ENCODE measurements at regions not wholly inside any gene's neighbourhood (a gene's known extent, or its start where the extent isn't known, plus 50 kb on each side); places are given as distances from the start of the nearest gene placed in this dataset.

DNA sequence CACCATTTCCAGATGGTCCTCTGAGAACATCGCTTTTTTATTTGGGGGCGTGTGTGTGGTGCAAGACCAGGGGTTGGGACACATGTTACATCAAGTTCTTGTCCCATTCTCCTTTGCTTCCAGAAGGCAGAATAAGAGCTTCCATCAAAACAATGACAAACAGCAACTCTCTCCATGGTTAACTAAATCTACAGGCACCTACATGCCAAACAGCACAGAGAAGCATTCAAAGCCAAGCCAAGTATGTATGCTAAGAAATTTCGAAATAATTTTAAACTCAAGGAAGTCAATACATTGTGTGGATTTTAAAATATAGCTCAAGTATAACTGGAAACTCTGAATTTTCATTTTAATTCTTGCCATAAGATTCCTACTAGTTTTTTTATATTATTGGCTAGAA, 105.6 kb downstream of the SEC61B start:
- no peak for DNase-seq (ENCODE audit: low read depth)

DNA sequence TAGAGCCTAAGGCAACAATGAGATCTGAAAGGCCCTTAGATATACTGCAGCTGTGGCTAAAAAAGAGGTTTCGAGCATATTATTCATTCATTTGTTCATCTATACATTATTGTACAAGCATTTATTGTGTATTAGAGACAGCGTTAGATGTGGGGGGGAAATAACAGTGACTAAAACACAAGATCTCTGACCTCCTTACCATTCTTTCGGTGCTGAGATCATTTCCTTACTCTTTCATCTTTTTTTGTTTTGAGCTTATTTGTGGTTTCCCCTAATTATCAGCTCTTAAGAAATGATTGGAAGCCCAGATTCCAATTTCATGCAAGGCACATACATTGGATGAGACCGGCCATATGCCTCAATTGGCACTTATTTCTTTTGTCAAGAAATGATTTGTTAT, 113.2 kb downstream of the SEC61B start:
- no peak for DNase-seq (ENCODE audit: low read depth)

DNA sequence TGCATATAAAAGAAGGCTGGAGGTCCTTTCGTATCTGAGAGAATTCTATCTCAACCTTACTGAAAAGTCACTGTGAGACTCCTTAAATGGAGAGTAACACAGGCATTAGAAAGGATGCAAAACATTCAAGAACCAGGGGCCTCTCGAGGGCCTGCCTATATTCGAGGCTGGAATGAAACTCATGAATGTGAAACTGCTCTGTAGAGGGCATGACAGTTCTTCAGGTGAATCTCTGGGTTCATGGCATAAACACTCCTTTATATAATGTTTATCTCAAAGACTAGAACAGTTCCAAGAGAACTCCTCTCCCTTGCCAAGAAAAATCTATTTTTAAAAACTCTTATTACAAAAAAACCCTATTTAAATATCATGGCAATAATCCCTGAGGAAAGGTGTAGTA, 113.9 kb downstream of the SEC61B start:
- DNase-seq (ENCODE audit: low read depth), result no peak

DNA sequence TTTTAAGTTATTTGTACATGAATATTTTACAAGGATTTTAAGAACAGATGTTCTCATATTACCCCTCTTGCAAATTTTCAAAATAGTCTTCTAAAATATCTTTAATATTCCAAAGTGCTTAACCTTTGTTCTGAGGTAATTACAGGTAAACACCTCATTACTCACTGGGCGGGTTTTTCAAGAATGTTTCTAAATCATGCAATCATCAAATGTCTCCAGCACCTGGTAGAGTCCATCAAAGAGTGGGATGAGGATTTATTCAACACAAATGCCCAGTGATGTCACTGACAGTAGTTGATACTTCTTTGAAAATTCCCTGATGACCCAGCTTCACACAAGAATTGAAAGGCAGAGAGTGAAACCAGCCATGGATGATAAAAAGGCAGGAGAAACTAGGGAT, 114.4 kb downstream of the SEC61B start:
- DNase-seq (ENCODE audit: low read depth), result no peak

DNA sequence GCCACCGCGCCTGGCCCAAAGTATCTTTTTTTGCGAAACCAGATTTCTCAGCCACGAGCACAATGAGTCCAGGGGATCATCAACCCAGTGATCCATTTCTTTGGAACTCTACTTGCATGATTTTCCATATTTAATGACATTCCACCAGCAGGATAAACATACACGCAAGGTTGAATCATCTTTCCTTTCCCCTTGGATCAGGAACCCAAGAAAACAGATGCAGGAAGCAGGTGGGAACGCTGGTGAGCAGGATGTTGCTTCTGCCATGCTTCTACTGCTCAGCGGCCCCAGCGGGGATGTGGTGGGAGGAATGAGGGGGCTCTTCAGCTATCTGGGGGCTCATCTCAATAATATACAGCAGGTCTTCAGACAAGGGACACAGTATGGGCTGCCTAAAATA, 118.2 kb downstream of the SEC61B start:
- DNase-seq (ENCODE audit: low read depth), result no peak

DNA sequence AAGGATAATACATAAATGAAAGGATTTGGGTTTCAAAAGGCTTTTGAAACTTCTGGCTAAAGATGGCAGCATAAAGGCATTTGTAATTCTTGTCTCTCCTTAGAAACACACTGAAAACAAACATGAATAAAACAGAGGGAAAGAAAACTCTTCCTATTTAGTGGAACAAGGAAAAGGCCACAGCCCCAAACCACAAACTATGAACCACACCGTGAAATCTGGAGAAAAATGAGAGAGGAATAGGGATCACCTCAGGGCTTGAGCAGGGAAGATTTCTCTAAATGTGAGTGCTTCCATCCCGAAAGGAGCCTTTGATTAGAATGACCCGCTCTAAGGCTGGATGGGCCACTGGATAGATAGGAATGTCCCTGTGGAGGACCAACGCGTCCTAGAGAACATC, 119.6 kb downstream of the SEC61B start:
- DNase-seq (ENCODE audit: low read depth), result no peak

DNA sequence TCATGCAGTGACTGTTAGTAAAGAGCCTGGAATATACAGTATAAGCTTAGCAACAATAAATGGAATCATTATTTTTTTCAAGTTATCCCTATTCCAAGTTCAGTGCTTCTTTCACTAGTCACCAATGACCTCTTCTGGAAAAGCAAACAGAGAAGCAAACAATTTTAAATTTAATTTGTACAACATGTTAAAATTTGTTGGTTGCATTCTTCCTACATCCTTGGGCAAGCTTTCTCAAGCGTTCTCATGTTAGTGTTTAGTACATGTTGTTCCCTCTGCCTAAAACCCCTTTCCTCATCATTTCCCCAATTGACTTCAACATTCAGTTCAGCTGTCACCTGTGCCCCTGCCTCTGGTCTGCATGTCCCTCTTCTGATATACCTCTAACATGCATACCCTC, 123.4 kb downstream of the SEC61B start:
- DNase-seq (ENCODE audit: low read depth), result no peak

DNA sequence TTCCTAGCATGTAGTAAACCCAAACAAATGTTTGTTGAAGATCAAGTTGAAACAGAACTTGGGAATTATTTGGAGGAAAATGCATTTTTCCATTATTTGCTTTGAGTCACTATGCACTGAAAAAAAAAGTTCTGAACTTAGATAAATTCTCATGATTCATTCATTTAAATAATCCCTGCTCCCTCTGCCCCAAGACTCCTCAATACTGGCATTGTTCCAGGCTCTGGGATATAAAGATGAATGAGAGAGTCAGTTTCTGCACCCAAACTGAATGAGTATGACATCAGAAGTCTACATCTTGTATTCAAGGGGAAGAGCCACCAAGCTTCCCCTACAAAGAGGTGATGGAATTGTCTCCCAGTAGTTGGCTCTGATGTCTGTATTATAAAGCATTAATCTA, 123.9 kb downstream of the SEC61B start:
- DNase-seq (ENCODE audit: low read depth), result peak; percentile 58

DNA sequence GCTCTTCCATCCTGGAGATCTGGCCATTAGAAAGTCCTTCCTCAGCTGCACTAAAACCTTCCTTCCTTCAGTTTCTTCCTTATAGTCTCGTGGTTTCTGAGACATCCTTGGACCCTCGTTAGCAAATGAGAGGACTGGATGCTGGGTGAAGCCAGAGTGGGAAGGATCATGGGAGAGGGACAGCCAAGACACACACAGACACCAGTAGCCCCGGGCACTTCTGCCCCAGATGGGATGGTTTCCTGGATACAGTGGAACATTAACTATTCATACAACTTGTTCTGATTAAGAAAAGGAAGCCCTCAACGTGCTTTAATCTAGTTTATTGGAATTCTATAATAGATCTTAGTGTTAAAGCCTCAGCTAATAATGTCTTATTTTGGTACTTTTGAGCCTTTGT, 125.5 kb downstream of the SEC61B start:
- DNase-seq (ENCODE audit: low read depth), result no peak

DNA sequence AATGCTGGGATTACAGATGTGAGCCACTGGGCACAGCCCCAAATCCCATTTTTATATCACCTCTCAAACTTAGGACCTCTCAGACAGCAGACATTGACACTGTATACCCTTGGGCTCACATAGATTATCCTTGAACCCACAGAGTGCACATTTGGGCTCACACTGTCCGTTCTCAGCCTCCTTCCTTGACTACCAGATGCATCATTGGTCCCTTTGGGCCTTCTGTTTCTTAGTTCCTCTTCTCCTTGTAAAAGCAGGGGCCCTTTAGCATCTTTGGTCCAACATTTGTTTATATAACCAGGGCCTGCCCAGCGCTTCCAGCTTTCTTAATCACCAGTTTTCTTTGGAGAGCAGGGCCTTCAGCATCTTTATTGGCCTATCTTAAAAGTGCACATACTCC, 126.2 kb downstream of the SEC61B start:
- DNase-seq (ENCODE audit: low read depth), result no peak

DNA sequence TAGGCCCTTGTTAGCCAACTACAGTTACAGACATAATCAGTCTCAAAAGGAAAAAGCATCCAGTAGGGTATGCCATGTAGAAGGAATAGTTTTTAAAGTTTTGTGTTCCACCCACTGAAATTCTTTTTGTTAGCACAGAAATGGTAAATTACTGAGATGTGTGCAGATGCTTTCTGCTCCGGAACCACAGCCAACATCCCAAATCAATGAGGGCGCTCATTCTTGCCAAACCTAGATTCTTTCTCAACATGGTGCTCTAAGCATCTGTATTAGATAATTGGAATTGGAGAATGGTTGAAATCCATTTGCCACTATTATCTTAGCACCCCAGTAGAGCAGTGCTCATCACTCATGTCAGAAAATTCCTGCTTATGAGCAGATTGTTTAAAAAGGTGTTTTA, 127.8 kb downstream of the SEC61B start:
- no peak for DNase-seq (ENCODE audit: low read depth)

DNA sequence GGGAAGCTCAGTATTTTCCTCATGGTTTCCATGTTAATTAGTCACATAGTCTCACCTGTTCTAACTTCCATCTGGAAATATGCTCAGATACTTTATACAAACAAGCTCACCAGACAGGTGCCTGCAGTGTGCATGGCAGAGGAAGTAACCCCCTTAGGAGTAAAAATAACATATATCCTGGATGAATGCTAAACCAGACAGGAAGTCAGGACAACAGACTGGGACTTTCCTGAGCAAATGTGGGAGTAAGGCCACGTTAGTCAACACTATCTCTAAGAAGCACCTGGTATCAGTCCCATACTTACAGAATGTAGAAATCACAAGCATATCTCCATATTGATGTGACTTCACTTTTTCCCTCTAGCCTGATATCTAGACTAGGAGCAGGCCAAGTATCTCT, 128.4 kb downstream of the SEC61B start:
- no peak for DNase-seq (ENCODE audit: low read depth)

DNA sequence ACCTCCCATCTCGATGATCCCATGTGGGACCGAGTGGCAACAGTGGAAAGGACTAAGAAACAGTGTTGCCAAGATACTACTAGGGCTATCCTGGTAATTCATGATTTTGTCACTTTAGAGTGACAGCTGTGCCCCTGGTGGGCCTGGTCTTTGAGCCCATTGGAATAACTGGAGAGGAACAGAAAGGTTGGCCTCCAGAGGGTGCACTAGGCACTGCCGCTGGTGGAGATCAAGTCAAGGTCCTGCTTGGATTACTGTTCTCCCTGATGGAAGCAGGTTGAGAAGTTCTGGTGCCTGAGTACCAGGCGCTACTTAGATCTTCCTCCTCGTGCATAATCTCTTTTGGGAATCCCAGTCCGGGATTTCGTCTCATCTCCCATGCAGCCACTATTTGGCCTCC, 129.6 kb downstream of the SEC61B start:
- DNase-seq (ENCODE audit: low read depth), result no peak

DNA sequence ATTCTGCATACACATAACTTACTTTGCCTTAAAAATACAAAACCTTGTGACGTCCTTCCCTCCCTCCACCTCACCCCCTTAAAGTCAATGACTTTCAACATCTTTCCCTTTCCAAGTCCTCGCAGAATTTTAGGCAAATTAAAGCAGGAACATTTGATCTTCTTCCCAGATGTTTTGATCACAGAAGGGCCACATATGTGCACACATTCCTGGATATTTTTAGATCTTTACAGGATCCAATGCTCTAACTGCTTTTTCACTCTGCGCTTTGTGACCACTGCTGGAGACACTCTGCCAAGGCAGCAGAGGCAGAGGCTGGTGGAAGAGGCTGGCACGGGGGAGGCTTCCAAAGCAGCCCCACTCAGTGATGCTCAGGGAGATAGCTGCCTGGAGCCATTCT, 130.7 kb downstream of the SEC61B start:
- no peak for DNase-seq (ENCODE audit: low read depth)

DNA sequence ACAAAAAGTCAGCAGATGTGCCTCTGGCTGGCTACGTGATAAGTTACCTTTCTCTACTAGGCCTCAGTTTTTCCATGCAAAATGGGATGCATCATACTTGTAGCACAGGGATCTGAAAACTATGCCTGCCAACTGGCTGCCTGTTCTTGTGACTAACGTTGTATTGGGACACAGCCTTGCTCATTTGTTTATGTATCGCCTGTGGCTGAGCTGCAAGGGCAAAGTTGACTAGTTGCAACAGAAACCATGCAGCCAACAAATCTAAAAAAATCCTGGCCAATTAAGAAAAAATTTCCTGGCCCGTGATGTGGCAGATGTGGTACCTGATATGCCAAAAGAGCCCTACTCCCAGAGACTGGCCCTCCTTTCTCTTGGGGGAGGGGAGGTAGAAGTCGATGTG, 131.3 kb downstream of the SEC61B start:
- peak; percentile 67 for DNase-seq (ENCODE audit: low read depth)

DNA sequence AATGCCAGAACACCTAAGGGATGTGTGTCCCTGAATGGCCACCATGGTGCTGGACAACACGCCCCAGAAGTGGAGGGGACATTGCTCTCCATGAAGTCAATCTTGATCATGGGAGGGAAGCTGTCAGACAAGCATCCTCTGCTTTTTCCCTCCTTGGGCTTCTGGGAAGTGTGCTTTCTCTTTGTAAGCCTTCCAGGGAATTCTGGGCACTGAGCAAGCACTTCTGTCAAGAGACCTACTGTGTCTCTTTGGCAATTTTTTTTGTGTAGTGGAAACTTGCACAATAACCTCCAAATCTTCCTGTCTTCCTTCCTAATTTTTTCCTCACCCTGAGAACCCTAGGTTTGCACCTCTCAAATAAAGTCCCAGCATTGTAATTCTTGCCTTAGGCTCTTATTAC, 132.0 kb downstream of the SEC61B start:
- no peak for DNase-seq (ENCODE audit: low read depth)

DNA sequence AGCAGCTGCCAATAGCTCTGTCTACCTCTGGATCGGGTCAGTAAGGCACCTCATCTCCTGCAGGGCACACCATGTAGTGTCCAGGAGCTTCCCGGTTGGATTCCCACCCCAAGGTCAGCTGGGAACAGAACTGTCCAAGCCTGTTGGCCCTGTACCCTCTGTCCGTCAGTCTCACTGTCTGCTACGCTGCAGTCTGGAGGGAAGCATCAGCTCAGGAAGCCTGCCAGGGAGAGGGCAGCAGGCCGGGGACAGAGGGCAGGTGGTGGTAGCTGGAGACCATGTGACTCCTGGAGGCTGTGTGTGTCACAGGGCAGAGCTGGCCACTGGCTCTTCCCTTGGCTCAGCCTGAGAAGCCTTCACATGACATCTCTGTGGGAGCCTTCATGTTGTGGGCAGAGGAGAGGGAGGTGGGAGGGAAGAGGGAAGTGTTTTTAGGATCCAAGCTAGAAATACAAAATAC, 134.5 kb downstream of the SEC61B start:
- no peak for DNase-seq (ENCODE audit: low read depth)

DNA sequence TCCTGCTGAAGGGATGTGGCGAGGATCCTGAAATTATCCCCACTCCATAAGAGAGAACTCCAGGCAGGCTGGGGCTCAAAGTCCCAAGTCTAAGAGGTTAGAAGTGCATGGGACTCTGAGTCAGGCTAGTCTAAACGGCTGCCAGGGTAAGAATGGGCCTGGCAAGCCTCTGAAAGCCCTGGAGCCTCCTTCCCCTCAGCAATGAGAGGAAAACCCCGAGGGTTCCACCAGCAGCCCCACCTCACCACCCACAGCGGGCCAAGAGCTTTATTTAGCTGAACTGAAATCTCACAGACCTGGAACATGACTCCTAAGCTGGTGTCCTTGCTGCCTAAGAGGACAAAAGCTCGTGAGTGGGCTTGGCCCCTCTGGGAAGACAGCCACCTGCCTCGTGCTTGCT, 135.5 kb downstream of the SEC61B start:
- no peak for DNase-seq (ENCODE audit: low read depth)

DNA sequence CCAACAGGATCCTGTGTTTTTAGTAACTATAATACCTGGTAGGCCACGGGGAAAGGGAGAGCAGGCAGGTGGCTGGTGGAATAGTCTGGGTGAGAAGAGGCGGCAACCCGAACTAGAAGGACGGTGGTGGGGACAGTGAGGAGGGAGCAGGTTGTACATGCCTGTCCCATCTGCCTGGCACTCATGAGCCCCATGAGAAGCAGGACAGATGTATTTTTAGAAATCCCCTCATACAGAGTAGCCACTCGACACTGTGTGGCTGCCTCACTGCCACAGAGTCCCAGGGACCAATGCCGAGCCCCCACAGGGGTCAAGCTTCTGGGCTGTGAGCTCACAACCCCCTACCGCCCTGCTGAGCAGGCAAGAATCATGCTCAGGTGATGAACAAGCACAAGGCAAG, 136.6 kb downstream of the SEC61B start:
- no peak for DNase-seq (ENCODE audit: low read depth)

DNA sequence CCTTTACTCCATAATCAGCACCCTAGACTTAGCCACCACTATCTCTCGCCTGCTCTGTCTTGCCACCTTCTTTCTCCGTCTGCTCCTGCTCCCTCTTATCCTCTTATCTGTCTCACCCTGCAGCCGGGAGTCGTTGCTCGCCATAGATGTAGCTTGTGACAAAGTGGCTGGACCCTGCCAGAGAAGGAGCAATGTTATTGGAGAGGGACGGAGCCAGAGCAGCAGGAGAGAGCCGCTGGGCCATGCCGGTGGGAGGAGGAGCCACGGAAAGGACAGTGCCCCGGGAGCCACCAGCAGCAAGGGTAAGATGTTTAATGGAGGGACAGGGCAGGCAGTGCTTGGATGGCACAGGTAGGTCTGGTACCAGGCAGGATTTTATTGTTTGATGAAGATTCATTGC, 137.3 kb downstream of the SEC61B start:
- DNase-seq (ENCODE audit: low read depth), result no peak

DNA sequence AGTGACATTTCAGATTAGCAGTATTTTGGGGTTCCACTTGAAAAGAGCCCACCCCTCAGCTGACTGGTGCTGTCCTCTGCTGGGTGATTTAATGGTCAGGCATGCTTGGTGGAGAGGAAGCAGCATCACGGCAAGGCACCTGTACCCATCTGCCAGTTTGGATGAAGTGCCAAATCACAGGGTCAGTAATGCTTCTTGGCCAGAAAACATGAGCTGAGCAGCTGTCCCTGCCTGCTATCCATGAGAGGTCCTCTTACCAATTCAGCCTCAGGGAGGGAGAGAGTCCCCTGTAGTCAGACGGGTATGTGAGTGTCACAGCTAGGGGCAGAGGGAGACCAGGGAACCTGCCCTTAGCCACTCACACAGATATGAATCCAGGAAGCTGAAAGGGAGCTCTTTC, 137.9 kb downstream of the SEC61B start:
- DNase-seq (ENCODE audit: low read depth), result no peak

DNA sequence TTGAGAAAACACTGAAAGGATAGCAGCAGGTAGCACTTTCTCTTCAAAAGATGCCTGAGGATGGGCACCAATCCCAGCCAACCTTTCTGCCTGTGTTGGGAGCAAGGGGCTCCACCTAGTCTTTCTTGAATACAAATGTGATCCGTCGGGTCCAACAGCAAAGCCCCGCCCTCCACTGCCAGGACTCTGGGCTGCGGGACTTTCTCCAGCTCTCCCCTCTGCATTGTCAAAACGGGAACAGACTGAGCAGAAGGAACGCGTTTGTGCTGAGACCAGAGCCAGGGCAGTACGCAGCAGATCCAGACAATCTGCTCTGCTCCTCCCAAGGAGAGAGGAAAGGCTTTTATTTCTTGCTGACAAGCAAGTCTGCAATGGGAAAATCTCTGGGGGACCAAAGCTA, 139.7 kb downstream of the SEC61B start:
- no peak for DNase-seq (ENCODE audit: low read depth)

DNA sequence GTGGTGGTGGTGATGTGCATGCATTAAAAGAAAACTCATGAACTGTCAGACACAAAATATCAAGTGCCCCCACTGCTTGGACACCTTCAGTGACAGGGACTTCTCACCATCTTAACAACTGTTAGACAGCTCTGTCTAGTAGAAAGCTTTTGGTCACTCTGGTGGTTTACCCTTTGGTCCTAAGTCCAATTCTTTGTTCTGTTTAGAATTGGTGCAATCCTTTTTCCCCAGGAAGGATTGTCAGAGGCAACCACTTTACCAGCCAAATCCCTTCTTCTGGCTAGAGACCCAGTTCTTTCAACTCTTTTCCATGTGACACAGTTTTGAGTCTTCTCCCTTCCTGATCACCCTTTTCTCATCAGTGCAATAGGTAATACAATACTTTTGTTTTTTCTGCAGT, 140.2 kb downstream of the SEC61B start:
- DNase-seq (ENCODE audit: low read depth), result no peak

DNA sequence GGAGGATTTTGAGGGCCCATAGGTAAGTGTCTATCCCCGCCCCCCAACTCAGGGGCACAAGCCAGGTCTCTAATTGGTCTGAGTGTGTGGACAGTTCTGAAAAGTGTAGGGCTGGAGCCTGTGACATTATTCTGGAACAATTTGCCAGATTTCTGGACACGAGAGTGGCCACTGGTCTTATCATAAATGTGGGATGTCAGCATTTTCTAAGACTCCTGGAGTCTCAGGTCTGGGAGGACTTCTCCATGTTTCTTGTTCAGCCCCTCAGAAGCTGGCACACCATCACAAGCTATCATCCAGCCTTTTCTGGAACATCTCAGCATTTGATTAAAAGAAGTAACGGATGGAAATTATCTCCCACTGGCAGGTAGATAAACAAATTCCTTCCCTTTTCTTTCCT, 141.4 kb downstream of the SEC61B start:
- DNase-seq (ENCODE audit: low read depth), result no peak

DNA sequence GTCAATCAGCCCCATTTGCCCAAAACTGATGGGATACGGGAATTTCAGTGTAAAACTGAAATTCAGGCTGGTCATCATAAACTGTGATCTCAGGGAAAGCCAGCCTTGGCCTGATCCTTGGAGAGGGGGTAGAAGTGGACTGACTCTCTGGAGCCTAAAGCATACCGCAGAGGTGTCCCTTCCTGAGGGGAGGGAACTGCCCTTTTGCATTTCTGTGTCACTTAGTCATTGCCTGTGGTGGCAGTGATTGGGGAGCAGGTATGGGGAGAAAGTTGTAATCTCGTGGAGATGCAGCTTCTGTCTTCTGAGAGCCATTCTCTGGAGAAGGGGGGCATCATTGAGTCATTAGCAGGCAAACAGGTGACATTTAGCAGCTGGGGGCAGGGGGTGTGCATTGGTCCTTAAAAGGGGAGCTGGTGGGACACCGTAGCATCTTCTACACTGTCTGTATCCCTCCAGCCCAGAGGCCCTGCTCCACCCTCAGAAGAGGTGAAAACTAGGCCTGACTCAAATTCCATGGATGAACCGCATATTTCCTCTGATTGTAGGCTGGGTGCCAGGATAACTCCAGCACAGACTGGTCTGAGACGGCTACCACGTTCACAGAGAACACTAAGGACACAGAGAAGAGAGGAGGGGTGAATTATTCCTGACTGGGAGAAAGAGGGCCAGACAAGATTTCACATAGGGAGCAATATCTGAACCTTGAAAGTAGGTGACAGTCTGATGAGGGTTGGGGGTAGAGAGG, 143.3 kb downstream of the SEC61B start:
- DNase-seq (ENCODE audit: low read depth), result no peak

Data from non-pigmented ciliary epithelial cell (primary cell).